ENCODE measurements at regions not wholly inside any gene's neighbourhood (a gene's known extent, or its start where the extent isn't known, plus 50 kb on each side); places are given as distances from the start of the nearest gene placed in this dataset.

GRCh38 chr1:229880271-229881170 lies 186.5 kb upstream of the GALNT2 start:
- peak overlapping the region; percentile 55 to 75 (median 72) for H3K27ac ChIP-seq
- H3K4me1 ChIP-seq, result peaks cover 48 to 52% of the 10 kb centered on the region in 2 donors
- ATAC-seq (peak in 1 of 2 donors; percentile 23), DNase-seq (no peak)
- no peaks in the 10 kb centered on the region for H3K27me3 ChIP-seq
- intact Hi-C loops (cut with DNase I; ENCODE audit: low total_unique reads) (loop anchor here (10.0 kb wide), 1 partner anchor 984 kb away; the partner anchor contains the start of gene C1orf198), in situ Hi-C loops (cut with MboI; ENCODE audit: low sequenced_read_pairs in 4 of 4) (no loop called here)
- no peak overlapping the region for H3K4me3 ChIP-seq
- H3K36me3 ChIP-seq, result no peaks in the 10 kb centered on the region
- TF ChIP-seq POLR2A (IDR thresholded peaks at IDR 0.05) (no peak), CTCF (IDR thresholded peaks at IDR 0.05 in 4 of 5, conservative IDR thresholded peaks at IDR 0.05 in 1 of 5) (no peak)
- H3K9me3 ChIP-seq, result no peaks in the 10 kb centered on the region

DNA sequence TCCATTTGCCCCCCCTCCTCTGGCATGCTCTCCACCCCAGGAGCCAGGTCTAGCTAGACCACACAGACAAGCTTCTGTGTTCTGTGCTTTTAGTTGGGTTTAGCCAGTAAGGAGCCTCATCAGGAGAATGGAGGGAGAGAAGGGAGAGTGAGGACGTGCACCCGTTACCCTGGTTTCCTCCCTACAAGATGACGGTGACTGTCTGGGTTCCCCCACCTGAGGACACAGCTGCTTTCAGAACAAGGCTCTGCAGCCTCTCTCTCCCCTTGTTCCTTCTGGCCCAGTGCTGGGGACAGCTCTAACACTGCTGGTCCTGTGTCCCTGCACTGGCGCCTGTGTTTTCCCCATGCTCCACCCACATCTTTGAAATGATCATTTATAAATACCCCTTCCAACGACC lies 184.4 kb upstream of the GALNT2 start:
- Histone ChIP-seq H3K27me3 (no peaks in the 10 kb centered on the region), H3K36me3 (no peaks in the 10 kb centered on the region), H3K27ac (peak overlapping the region in 1 of 4 donors; percentile 54), H3K4me3 (no peak overlapping the region), H3K9me3 (no peaks in the 10 kb centered on the region), H3K4me1 (peaks cover 59 to 65% of the 10 kb centered on the region in 2 donors)
- intact Hi-C loops (cut with DNase I; ENCODE audit: low total_unique reads) (loop anchor here (10.0 kb wide), 1 partner anchor 982 kb away; the partner anchor contains the start of gene C1orf198), in situ Hi-C loops (cut with MboI; ENCODE audit: low sequenced_read_pairs in 4 of 4) (no loop called here)
- no peak for TF ChIP-seq CTCF (IDR thresholded peaks at IDR 0.05 in 4 of 5, conservative IDR thresholded peaks at IDR 0.05 in 1 of 5)
- no peak for TF ChIP-seq POLR2A (IDR thresholded peaks at IDR 0.05)
- DNase-seq (no peak), ATAC-seq (no peak)

DNA sequence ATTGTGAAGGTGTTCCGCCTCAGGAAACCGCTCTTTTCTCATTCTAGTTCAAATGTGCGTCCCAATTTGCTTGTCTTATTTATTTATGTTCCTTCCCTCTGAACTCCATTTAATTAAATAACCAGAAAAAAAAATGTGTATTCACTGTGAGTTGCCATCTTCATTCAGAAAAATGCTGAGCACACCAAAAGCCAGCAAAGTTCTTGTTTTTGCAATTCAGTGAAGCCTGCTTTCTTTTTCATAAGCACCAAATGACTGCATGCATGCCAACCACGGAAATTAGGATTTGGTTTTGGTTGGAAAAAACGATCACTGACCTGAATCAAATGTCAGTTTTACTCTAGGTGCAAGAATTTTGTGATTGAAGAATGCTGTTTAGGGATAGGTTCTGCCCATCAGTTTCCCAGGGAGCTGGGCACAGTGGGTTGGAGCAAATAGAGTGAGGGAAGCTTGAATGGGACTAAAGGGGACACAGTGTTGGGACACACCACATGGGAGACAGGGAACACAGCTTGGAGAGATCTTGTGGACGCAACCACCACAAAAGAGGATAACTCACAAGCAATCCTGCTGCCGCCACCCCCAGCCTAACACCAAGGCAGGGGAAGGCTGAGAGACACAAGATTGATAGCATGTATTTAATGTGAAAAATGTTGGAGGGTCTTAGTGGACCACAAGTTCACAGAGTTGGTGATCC lies 183.4 kb upstream of the GALNT2 start:
- Histone ChIP-seq H3K4me3 (no peak overlapping the region), H3K9me3 (no peaks in the 10 kb centered on the region), H3K36me3 (no peaks in the 10 kb centered on the region), H3K27me3 (no peaks in the 10 kb centered on the region), H3K27ac (peak overlapping the region in 1 of 4 donors; percentile 37), H3K4me1 (peaks cover 59 to 69% of the 10 kb centered on the region in 2 donors)
- no peak for TF ChIP-seq POLR2A (IDR thresholded peaks at IDR 0.05)
- TF ChIP-seq CTCF (IDR thresholded peaks at IDR 0.05 in 4 of 5, conservative IDR thresholded peaks at IDR 0.05 in 1 of 5), result no peak
- in situ Hi-C loops (cut with MboI; ENCODE audit: low sequenced_read_pairs in 4 of 4) (no loop called here), intact Hi-C loops (cut with DNase I; ENCODE audit: low total_unique reads) (loop anchor here (10.0 kb wide), 1 partner anchor 981 kb away; the partner anchor contains the start of gene C1orf198)
- ATAC-seq (no peak), DNase-seq (no peak)

DNA sequence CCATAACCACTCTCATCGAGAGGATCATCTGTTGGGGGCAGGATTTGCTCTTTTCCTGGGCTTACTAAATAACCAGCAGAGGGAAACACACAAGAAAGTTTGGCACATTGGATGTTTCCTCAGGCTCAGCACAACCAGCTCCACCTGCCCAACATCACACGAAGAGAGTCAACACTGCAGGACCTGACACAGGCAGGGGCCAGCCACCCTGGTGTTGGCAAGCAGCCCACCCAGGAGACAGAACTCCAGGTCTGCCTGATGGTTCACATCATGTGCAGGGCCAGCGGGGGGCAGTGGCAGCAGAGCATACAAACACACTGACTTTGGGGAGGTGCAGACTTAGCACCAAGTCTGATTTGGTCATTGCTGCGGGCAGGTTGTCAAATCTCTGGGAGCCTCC lies 182.3 kb upstream of the GALNT2 start:
- Histone ChIP-seq H3K27ac (peak overlapping the region in 2 of 4 donors; percentile 11 to 37), H3K9me3 (no peaks in the 10 kb centered on the region), H3K4me1 (peaks cover 58 to 69% of the 10 kb centered on the region in 2 donors), H3K36me3 (no peaks in the 10 kb centered on the region), H3K27me3 (no peaks in the 10 kb centered on the region), H3K4me3 (no peak overlapping the region)
- DNase-seq (no peak), ATAC-seq (no peak)
- intact Hi-C loops (cut with DNase I; ENCODE audit: low total_unique reads) (loop anchor here (5.0 to 10.0 kb wide), 3 partner anchors 333 to 980 kb away; partner anchors contain the start of gene C1orf198), in situ Hi-C loops (cut with MboI; ENCODE audit: low sequenced_read_pairs in 4 of 4) (no loop called here)
- no peak for TF ChIP-seq CTCF (IDR thresholded peaks at IDR 0.05 in 4 of 5, conservative IDR thresholded peaks at IDR 0.05 in 1 of 5)
- no peak for TF ChIP-seq POLR2A (IDR thresholded peaks at IDR 0.05)
